ENCODE measurements at regions not wholly inside any gene's neighbourhood (a gene's known extent, or its start where the extent isn't known, plus 50 kb on each side); places are given as distances from the start of the nearest gene placed in this dataset.

DNA sequence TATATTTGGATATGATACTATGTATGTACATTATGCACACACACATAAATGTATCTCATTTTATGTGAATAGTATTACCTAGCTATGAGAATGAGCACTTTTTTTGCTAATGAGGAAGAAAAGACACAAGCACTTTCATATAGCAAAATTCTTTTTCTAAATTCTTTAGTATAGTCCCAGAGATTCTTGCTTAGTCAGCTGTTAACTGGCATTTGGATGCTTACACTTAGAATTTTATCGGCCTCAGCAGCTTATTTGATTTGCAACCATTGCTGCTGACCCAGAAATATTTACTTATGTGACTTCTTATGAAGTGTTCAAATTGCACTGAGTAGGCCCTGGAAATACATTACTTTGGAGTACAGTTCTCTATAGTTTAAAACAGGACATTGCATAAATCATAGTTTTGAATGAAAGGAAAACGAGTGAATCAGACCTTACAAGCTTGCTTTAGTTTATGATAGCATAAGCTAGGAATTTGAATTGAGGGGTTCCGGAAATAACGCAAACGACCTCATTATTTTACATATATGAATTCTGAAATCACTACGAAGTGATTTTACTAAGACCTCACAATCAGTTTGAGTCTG is 653.9 kb upstream of the NEGR1 start:
- H3K36me3 ChIP-seq (ENCODE audit: low read depth), result no peaks in the 10 kb centered on the region
- H3K27me3 ChIP-seq (ENCODE audit: insufficient read depth, poor library complexity, severe bottlenecking), result no peaks in the 10 kb centered on the region
- peaks cover 34% of the 10 kb centered on the region for H3K4me1 ChIP-seq (ENCODE audit: insufficient read depth, poor library complexity, severe bottlenecking)
- H3K9me3 ChIP-seq (ENCODE audit: severe bottlenecking), result no peaks in the 10 kb centered on the region
- TF ChIP-seq, protein P1, sequence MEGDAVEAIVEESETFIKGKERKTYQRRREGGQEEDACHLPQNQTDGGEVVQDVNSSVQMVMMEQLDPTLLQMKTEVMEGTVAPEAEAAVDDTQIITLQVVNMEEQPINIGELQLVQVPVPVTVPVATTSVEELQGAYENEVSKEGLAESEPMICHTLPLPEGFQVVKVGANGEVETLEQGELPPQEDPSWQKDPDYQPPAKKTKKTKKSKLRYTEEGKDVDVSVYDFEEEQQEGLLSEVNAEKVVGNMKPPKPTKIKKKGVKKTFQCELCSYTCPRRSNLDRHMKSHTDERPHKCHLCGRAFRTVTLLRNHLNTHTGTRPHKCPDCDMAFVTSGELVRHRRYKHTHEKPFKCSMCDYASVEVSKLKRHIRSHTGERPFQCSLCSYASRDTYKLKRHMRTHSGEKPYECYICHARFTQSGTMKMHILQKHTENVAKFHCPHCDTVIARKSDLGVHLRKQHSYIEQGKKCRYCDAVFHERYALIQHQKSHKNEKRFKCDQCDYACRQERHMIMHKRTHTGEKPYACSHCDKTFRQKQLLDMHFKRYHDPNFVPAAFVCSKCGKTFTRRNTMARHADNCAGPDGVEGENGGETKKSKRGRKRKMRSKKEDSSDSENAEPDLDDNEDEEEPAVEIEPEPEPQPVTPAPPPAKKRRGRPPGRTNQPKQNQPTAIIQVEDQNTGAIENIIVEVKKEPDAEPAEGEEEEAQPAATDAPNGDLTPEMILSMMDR (IDR thresholded peaks at IDR 0.05; ENCODE audit: poor library complexity, severe bottlenecking), result no peak
- no peak for DNase-seq (ENCODE audit: low spot score)
- ATAC-seq (ENCODE audit: low read depth), result peak; percentile 98
- H3K27ac ChIP-seq (ENCODE audit: poor library complexity, severe bottlenecking), result peak overlapping the region; percentile 70
- H3K4me3 ChIP-seq (ENCODE audit: severe bottlenecking), result no peak overlapping the region

GRCh38 chr1:72932025-72932424 is 649.7 kb upstream of the NEGR1 start:
- no peak for DNase-seq (ENCODE audit: low spot score)
- H3K27ac ChIP-seq (ENCODE audit: poor library complexity, severe bottlenecking), result no peak overlapping the region

GRCh38 chr1:72930528-72930927 is 648.2 kb upstream of the NEGR1 start:
- H3K9me3 ChIP-seq (ENCODE audit: severe bottlenecking), result no peaks in the 10 kb centered on the region

More at GRCh38 chr1:72932025-72932424, 649.7 kb upstream of the NEGR1 start:
- no peaks in the 10 kb centered on the region for H3K9me3 ChIP-seq (ENCODE audit: severe bottlenecking)
- TF ChIP-seq, protein P1 (IDR thresholded peaks at IDR 0.05; ENCODE audit: poor library complexity, severe bottlenecking), result no peak
- no peaks in the 10 kb centered on the region for H3K36me3 ChIP-seq (ENCODE audit: low read depth)
- H3K27me3 ChIP-seq (ENCODE audit: insufficient read depth, poor library complexity, severe bottlenecking), result no peaks in the 10 kb centered on the region
- no peak overlapping the region for H3K4me3 ChIP-seq (ENCODE audit: severe bottlenecking)
- ATAC-seq (ENCODE audit: low read depth), result no peak
- peaks cover 20% of the 10 kb centered on the region for H3K4me1 ChIP-seq (ENCODE audit: insufficient read depth, poor library complexity, severe bottlenecking)

DNA sequence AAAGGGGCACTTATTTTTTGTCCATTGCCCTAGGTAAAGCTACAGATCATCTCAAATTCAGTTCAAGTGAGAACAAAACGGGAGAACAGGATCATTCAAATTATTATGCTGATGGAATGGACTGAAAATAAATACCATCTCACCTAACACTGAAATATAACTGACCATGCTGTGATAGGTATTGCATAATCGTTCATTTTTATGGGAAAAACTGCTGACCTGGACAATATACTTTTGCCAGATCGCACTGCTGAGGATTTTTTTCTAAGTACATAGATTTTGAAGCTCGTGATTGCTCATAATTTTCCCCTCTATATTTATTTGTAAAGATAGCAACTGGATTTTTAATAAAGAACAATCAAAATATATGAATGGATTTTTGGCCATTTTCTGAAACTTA is 636.6 kb upstream of the NEGR1 start:
- TF ChIP-seq, protein P1 (IDR thresholded peaks at IDR 0.05; ENCODE audit: poor library complexity, severe bottlenecking), result no peak
- no peak overlapping the region for H3K27ac ChIP-seq (ENCODE audit: poor library complexity, severe bottlenecking)
- no peak for ATAC-seq (ENCODE audit: low read depth)
- no peak for DNase-seq (ENCODE audit: low spot score)
- peaks cover 6% of the 10 kb centered on the region for H3K27me3 ChIP-seq (ENCODE audit: insufficient read depth, poor library complexity, severe bottlenecking)
- no peak overlapping the region for H3K4me3 ChIP-seq (ENCODE audit: severe bottlenecking)
- no peaks in the 10 kb centered on the region for H3K4me1 ChIP-seq (ENCODE audit: insufficient read depth, poor library complexity, severe bottlenecking)
- no peaks in the 10 kb centered on the region for H3K9me3 ChIP-seq (ENCODE audit: severe bottlenecking)
- H3K36me3 ChIP-seq (ENCODE audit: low read depth), result no peaks in the 10 kb centered on the region

More at GRCh38 chr1:72930528-72930927, 648.2 kb upstream of the NEGR1 start:
- Histone ChIP-seq H3K36me3 (ENCODE audit: low read depth) (no peaks in the 10 kb centered on the region), H3K4me3 (ENCODE audit: severe bottlenecking) (no peak overlapping the region), H3K27ac (ENCODE audit: poor library complexity, severe bottlenecking) (no peak overlapping the region), H3K4me1 (ENCODE audit: insufficient read depth, poor library complexity, severe bottlenecking) (peaks cover 5% of the 10 kb centered on the region), H3K27me3 (ENCODE audit: insufficient read depth, poor library complexity, severe bottlenecking) (no peaks in the 10 kb centered on the region)
- no peak for DNase-seq (ENCODE audit: low spot score)
- TF ChIP-seq, protein P1 (IDR thresholded peaks at IDR 0.05; ENCODE audit: poor library complexity, severe bottlenecking), result no peak
- ATAC-seq (ENCODE audit: low read depth), result no peak

- no peaks in the 10 kb centered on the region for H3K4me1 ChIP-seq (ENCODE audit: insufficient read depth, poor library complexity, severe bottlenecking)
- no peak for ATAC-seq (ENCODE audit: low read depth)
- no peak overlapping the region for H3K4me3 ChIP-seq (ENCODE audit: severe bottlenecking)
- H3K36me3 ChIP-seq (ENCODE audit: low read depth), result no peaks in the 10 kb centered on the region
- H3K27me3 ChIP-seq (ENCODE audit: insufficient read depth, poor library complexity, severe bottlenecking), result peaks cover 9% of the 10 kb centered on the region
- no peak for DNase-seq (ENCODE audit: low spot score)
- TF ChIP-seq, protein P1 (IDR thresholded peaks at IDR 0.05; ENCODE audit: poor library complexity, severe bottlenecking), result no peak
- no peaks in the 10 kb centered on the region for H3K9me3 ChIP-seq (ENCODE audit: severe bottlenecking)
- no peak overlapping the region for H3K27ac ChIP-seq (ENCODE audit: poor library complexity, severe bottlenecking)
Measured at GRCh38 chr1:72917920-72918319, 635.6 kb upstream of the NEGR1 start.

All from RWPE2 (cell line).